ENCODE measurements at regions not wholly inside any gene's neighbourhood (a gene's known extent, or its start where the extent isn't known, plus 50 kb on each side); places are given as distances from the start of the nearest gene placed in this dataset.
A peak's percentile ranks its signal among the peaks of the same experiment; 100 is the strongest.

DNA sequence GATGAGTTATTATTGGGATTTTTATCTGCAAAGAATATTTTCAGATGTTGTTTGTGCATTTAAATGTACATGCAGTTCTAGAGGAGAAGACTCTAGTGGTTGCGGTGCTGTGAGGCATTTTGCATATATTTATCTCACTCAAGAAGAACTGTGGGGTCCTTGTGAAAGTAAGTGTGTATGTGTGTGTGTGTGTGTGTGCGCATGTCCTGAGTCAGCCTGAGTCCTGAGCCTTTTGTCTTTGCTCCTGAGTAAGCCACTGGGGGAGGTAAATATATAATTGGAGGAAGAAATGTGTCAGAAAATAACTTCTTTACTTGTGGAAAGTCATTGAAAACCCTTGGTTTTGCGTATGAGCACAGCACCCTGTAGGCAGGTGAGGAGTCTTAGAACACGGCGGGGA, 55.6 kb upstream of the CD34 start:
- Mint-ChIP-seq H3K4me3 (no peak overlapping the region), H3K9me3 (no peaks in the 10 kb centered on the region), H3K4me1 (ENCODE audit: low read depth) (peaks cover 49% of the 10 kb centered on the region), H3K36me3 (ENCODE audit: low read depth) (no peaks in the 10 kb centered on the region), H3K27me3 (ENCODE audit: insufficient read depth) (peaks cover 4% of the 10 kb centered on the region), H3K27ac (no peak overlapping the region)
- TF ChIP-seq, protein P1, sequence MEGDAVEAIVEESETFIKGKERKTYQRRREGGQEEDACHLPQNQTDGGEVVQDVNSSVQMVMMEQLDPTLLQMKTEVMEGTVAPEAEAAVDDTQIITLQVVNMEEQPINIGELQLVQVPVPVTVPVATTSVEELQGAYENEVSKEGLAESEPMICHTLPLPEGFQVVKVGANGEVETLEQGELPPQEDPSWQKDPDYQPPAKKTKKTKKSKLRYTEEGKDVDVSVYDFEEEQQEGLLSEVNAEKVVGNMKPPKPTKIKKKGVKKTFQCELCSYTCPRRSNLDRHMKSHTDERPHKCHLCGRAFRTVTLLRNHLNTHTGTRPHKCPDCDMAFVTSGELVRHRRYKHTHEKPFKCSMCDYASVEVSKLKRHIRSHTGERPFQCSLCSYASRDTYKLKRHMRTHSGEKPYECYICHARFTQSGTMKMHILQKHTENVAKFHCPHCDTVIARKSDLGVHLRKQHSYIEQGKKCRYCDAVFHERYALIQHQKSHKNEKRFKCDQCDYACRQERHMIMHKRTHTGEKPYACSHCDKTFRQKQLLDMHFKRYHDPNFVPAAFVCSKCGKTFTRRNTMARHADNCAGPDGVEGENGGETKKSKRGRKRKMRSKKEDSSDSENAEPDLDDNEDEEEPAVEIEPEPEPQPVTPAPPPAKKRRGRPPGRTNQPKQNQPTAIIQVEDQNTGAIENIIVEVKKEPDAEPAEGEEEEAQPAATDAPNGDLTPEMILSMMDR (IDR thresholded peaks at IDR 0.05), result no peak
- no peak for DNase-seq

DNA sequence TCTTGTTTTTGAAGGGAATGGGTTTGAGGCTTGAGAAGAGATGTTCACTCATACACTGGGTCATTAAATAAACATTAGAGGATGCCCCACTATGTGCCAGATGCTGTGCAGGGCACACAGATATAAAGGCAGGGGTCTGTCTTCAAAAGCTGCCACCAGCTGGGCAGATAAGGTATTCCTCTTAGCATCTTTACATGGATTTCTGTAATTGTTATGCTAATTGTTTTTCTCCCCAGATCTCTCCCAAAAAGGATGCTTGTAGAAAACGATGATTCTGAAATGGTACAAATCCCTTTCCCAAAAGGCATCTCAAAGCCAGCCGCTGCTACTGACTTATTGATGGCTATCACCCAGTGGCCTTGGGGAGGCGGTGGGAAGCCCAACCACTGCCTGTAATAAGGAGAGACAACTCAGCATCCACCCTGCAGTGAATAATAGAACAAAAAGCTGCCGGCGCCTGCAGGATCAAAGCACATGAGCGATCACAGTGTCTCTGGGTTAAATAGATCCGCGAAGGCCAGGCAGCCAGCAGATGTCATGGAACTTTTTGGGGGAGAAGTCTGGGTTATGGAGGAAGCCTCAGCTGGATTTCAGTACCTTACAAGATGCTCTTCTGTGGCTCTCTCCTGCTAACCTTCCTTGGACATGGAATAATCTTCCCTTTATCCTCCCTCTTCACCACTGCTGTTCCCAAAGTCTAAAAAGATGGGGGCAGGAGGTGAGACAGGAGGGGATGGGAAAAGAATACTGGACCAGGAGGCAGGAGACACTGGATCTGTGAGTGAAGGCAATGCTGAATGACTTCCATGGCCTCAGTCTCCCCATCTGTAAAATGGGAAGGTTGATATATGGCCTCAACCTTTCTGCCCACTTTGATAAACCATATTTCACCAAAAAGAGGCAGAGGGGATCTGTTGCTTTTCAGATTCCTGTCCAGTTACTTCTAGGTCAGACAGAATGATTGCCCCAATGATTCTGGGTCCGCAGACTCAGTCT, 54.8 kb upstream of the CD34 start:
- Mint-ChIP-seq H3K27ac (no peak overlapping the region; the same call in 1 of the 2 replicates), H3K9me3 (no peaks in the 10 kb centered on the region), H3K4me3 (no peak overlapping the region), H3K4me1 (ENCODE audit: low read depth) (peaks cover 45% of the 10 kb centered on the region), H3K27me3 (ENCODE audit: insufficient read depth) (peaks cover 3% of the 10 kb centered on the region), H3K36me3 (ENCODE audit: low read depth) (no peaks in the 10 kb centered on the region)
- DNase-seq, result no peak
- TF ChIP-seq, protein P1 (IDR thresholded peaks at IDR 0.05), result peak; percentile 54

DNA sequence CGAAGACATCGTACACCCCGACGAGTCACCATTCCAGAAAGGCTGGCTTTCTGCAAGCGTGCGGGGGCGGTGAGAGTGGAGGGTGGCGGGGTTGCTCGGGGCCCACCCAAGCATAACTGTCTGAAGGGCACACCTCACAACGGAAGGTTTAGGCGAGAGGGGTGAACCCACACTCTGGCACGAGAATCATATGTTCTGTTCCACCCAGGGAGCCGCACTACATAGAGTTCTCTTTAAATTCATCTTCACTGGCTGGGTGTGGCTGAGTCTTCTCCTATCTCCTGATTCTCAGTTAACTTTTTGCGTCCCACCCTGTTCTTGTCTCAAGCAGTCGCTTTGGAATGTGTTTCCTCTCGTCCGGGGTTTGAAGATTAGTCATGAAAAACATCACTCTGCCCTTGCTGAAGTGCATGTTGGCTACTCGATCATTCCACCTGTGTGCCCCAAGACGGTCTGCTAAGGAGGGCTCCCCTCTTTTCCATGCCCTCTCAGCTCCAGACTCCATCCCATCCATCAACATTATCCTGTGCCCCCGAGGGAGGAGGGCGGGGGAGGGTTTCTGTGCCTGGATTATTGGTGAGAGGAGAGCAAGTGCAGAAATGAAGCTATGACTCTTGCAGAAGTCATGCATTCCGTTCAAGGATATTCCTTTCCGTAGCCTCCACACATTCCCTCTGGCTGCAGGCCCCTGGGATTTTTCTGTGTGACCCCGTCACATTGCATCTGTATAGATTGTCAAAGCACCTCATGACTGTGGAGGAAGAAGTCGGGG, 53.5 kb upstream of the CD34 start:
- Mint-ChIP-seq H3K4me3 (peak overlapping the region; percentile 51), H3K4me1 (ENCODE audit: low read depth) (peaks cover 39% of the 10 kb centered on the region), H3K9me3 (no peaks in the 10 kb centered on the region), H3K27me3 (ENCODE audit: insufficient read depth) (peaks cover 4% of the 10 kb centered on the region), H3K36me3 (ENCODE audit: low read depth) (no peaks in the 10 kb centered on the region), H3K27ac (peak overlapping the region; percentile 57)
- TF ChIP-seq, protein P1 (IDR thresholded peaks at IDR 0.05), result no peak
- no peak for DNase-seq

DNA sequence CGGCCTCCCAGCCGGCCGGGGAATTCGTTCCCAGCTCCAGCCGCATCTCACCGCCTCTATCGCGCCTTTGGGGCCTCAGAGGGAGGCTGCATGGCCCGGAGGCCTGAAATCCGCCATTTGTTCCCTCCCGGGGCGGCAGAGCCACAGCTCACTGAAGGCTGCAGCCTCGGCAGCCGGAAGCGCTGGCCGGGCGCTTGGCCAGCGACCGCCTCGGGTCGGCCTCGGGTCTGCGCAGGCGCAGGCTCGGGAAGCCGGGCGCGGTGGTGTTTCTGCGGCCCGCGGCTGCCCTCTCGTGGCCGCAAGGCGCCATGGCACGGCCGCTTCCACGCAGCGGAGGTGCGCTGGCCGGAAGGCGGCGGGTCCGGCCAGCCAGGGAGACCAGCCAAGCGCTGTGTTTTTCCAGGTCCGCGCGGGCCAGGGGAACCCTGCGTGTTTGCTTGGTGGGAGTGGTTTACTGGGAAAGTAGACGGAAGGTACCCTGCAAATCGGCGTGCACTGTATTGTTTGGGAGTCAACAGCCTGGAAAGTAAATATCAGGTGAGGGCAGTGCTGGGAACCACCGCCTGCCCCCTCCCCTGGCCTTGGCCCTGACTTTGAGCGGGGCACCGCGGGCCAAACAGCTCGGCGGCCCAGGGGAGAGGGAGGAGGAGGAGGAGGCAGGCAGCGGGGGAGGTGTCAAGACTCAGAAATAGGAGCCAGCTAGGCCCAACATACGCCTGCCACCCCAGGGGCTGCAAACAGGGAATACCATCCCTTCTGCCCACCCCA, 52.7 kb upstream of the CD34 start:
- TF ChIP-seq, protein P1 (IDR thresholded peaks at IDR 0.05), result peak; percentile 100
- Mint-ChIP-seq H3K4me3 (peak overlapping the region; percentile 89), H3K4me1 (ENCODE audit: low read depth) (peaks cover 34% of the 10 kb centered on the region), H3K27me3 (ENCODE audit: insufficient read depth) (peaks cover 4% of the 10 kb centered on the region), H3K36me3 (ENCODE audit: low read depth) (no peaks in the 10 kb centered on the region), H3K9me3 (no peaks in the 10 kb centered on the region), H3K27ac (peak overlapping the region; percentile 82)
- peak; percentile 69 for DNase-seq
